ENCODE measurements at regions not wholly inside any gene's neighbourhood (a gene's known extent, or its start where the extent isn't known, plus 50 kb on each side); places are given as distances from the start of the nearest gene placed in this dataset.

- no peak for DNase-seq
Measured at GRCh38 chr5:77842243-77842642, 66.1 kb upstream of the TBCA start.

DNA sequence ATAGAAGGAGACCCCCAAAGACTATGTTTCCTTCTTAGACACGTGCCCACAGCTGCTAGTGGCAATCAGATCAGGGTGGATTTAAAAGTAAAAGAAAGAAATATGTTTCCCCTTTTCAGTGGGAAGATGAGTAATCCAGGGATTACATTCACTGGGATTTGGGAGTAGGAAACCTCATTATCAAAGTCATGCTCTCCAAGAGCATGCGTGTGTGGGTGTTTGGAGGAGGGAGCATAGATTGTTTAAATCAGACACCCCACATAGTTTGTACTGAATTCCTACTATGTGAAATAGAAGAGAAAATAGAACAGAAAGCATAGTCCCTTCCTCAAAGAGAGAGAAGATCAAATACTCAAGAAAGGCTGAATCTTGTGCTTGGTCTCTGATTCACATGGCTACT is 65.5 kb upstream of the TBCA start:
- DNase-seq, result no peak

GRCh38 chr5:77840930-77841329 is 64.8 kb upstream of the TBCA start:
- no peak for DNase-seq

GRCh38 chr5:77839691-77840090 is 63.6 kb upstream of the TBCA start:
- DNase-seq, result no peak

GRCh38 chr5:77832938-77833337 is 56.8 kb upstream of the TBCA start:
- DNase-seq, result no peak

- DNase-seq, result no peak
Measured at GRCh38 chr5:77832166-77832770, 56.1 kb upstream of the TBCA start.

GRCh38 chr5:77828445-77828844 is 52.3 kb upstream of the TBCA start:
- DNase-seq, result no peak
